Activated effector memory CD4-positive, alpha-beta T cell treated with anti-CD3 and anti-CD28 coated beads, Interleukin-2, amount 50 U/mL, for 16 hours (primary cell): ENCODE measurements at regions not wholly inside any gene's neighbourhood (a gene's known extent, or its start where the extent isn't known, plus 50 kb on each side); places are given as distances from the start of the nearest gene placed in this dataset.

Source experiments
- DNase-seq: peaks from one replicate; pipeline ENCODE4 v3.0.0-alpha.2; 2020

DNA sequence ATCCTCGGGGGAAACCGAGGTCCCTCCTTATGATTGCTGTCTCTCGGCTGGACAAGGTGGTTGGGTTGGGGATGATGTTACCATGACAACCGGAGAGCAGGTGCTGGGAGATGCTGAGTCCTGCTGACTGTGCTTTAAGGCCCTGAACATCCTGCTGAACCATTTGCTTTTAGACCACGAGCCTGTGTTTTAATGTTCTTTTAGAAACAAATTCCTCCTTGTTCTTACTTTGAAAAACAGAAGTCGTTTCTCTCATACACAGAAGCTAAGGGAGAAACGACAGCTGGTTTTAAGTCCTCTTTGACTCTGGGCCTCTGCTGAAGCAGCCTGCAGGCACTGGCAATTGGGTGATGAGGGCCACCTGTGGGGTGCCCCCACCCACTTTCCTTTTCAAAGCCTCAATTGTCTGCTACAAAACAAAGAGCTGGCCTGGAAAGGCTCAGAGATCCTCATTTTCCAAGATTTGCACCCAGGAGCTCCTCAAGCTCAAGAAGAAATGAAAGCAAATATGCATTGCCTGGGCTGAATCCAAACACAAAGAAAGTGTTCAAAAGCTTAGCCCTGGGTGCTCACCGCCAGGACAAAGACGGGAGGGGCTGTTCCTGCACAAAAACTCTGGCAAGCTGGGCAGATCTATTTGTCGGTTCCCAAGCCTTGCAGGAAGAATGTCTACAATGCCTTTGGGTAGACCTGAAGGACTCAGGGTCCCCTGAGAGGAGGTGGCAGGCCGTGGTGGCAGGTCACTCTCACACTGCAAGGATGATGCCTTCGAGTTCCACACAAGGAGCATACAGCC lies 90.0 kb upstream of the CLMN start:
- no peak for DNase-seq

DNA sequence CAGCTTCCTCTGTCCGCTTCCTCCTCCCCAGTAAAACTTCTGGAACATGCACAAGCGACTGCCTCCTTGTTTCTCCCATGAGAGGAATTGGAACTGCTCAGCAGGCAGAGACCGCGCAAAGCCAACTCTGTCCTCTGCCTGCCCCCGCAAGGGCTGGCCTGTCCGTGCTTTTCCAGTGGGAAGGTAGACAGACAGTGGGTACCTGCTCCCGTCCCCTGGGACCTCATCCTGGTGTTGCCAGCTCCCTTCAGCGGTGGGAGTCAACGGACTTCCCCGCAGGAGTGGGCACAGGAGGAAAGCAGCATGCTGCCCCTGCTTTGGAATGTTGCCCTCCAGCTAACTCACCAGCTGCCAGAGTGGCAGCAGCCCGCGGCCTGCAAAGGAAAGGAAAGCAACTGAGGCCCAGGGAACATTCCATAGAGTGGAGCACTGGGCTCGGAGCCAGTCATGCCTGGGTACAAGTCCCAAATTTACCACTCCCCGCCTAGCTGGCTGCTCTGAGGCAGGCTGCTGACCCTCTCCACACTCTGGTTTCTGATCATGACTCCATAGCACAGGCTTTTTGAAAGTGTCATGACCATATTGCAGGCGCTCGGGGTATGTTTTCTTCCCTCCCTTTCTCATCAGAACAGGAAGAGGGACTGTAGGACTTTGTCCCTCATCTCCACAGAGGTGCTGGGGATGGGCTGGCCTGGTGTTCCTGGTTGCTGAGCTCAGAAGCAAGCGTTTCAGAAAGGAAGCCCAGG lies 89.2 kb upstream of the CLMN start:
- no peak for DNase-seq

DNA sequence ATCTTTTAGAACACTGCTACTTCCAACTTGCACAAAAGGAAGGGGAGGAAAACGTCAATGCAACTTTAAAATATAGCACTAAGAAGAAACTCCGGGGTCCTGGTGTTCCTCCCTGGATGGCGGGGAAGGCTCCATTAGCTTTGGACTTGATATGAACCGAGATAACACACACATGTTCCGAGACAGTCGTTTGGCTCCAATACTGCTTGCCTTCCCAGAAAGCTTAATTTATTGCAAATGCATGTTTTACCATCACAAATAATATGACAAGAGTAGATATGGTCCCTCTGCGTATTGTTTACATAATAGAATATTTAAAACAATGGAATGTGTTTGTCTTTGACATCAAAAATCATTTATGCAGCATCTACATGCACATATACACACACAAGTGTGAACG lies 87.6 kb upstream of the CLMN start:
- no peak for DNase-seq

GRCh38 chr14:95406756-95407277 lies 87.1 kb upstream of the CLMN start:
- no peak for DNase-seq

- DNase-seq = no peak
Measured at GRCh38 chr14:95404583-95404982, 84.9 kb upstream of the CLMN start.

- no peak for DNase-seq
Measured at GRCh38 chr14:95402578-95402977, 82.9 kb upstream of the CLMN start.

GRCh38 chr14:95402176-95402575 lies 82.5 kb upstream of the CLMN start:
- DNase-seq = no peak

DNA sequence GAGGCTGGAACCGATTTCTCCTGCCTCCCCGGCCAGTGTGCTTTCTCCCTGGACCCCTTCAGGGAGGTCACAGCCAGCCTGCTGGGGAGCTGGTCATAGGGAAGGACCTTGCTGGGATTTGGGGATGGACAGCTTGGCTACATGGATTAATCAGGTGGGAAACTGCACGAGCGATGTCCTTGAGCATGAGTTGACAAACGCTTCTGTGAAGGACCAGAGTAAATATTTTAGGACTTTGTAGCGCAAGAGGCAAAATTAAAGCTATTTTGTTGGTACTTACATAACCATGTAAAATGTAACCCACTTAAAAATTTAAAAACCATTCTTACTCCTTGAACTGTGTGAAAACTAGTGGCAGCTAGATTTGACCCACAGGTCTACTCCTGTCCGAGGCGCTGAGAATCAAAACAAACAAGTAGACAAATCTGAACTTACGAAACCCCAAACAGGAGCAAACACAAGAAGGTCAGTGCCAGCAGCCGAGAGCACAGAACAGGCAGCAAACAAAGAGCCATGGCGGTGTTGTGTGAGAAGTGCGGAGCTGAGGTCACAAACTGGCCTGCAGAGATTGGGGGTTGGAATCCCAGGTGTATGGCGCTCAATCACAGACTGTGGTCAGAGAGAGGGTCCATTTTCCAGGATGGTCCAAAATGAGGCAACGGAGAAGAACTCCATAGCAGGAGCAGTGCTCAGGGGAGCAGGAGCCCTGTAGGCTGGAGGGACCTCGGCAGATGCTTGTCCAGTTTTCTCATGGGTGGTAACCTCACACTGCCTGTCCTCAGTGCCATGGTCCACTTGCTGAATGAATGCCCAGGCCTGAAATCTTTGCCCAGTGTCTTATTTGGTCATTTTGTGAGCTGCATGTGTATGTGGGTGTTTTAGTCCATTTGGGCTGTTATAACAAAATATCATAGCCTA lies 79.2 kb upstream of the CLMN start:
- no peak for DNase-seq

DNA sequence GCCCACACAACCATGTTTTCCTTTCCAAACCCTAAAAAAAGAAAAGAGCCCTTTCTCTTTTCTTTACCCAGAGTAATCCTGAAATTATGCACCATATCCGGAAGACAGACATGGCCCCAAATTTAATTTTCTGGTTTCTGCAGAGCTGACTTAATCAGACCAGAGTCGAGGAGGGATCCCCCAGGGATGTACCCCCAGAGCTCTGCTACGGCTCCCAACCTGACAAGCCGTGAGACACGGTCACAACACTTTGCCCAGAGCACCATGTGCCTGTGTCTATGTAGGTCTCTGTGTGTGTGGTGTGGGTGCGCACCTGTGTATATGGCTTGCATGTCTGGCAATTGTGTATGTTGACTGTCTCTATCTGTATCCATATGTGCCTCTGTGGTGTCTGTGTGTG lies 77.6 kb upstream of the CLMN start:
- DNase-seq = no peak

DNA sequence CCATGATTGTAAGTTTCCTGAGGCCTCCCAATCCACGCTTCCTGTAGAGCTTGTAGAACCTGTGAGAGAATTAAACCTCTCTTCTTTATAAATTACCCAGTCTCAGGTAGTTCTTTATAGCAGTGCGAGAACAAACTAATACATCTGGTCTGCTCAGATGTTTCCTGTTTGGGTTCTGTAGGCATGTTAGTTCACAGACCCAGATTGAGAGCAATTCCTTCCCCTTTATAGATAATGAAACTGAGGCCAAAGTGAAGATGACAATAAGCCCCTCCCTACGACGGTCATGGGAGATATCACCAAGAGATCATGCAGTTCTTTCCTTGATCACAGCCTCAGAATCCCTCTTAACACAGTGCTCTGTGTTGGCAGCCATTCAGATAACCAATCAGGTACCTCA lies 76.5 kb upstream of the CLMN start:
- no peak for DNase-seq

GRCh38 chr14:95395098-95395737 lies 75.5 kb upstream of the CLMN start:
- DNase-seq = no peak

GRCh38 chr14:95394297-95395097 lies 74.8 kb upstream of the CLMN start:
- DNase-seq = no peak

DNA sequence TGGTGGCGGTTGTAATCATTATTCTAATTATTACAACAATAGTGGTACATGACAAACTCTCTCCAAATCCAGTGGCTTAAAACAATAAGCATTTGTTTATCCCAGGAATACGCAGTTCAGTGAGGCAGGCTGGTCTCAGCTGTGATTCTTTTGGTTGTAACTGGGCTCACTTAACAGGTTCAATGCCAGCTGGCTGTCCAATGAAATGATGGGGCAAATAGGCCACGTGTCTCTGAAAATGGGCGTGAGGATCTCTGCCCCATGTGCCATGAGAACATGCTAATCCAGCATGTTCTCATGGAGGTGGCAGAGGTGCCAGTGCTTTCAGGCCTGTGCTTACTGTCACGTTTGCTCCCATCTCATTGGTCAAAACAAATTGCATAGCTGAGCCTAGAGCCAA lies 73.1 kb upstream of the CLMN start:
- DNase-seq = no peak

DNA sequence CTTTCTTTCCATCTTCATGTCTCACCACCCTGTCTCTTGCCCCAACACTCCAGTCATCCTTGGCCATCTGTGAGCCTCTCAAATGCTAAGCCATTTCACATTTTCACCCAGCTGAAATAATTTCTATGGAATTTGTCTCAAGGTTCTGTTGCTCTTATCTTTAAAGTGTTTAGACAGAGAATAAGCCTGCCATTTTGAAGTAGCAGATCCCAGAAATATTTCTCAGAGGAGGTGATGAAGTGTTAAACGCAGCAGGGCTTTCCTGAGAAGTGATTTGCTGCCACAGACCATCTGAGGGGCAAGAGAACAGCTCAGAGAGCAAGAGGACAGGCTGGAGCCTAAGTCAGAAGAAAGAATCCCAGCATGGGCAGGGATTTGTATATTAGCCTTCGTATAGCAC lies 71.6 kb upstream of the CLMN start:
- no peak for DNase-seq

GRCh38 chr14:95389471-95390011 lies 69.8 kb upstream of the CLMN start:
- DNase-seq = no peak

- no peak for DNase-seq
Measured at GRCh38 chr14:95388699-95389098, 69.0 kb upstream of the CLMN start.

GRCh38 chr14:95387826-95388445 lies 68.2 kb upstream of the CLMN start:
- no peak for DNase-seq

GRCh38 chr14:95386536-95387095 lies 66.9 kb upstream of the CLMN start:
- DNase-seq = no peak

DNA sequence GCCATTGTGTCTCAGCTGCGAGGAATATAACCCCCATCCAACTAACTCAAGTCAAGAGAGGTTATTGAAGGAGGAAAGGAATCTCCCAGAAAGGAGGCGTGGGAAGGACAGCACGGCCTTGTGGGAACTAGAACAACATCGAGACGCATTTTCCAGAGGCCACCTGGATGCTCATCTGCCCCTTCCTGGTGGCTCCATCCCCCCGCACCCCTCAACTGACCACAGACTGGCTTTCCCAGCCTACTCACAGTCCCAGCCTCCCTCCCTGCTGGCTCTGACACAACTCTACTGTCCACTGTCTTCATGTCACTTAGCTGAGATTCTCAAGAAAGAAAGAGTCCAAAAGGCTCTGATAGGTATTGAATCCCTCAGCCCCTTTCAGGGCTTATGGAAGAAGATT lies 66.0 kb upstream of the CLMN start:
- DNase-seq = no peak

DNA sequence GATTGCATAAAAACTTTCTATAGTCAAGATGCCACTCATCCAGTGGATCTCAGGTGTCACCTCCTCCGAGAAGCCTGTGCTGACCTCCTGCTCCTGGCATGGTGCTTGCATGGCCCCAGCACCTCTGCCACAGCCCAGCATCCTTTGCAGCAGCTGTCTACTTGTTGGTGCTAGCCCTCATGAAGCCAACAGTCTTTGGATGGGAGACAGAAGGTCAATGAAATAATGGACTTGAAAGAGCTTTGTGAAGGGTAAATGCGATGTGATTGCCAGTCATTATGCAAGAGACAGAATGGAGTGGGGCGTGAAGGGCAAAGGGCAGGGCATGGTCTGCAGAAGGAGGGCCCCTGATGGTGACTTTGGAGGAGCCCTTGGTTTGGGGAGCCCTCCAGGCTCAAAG lies 63.0 kb upstream of the CLMN start:
- no peak for DNase-seq

DNA sequence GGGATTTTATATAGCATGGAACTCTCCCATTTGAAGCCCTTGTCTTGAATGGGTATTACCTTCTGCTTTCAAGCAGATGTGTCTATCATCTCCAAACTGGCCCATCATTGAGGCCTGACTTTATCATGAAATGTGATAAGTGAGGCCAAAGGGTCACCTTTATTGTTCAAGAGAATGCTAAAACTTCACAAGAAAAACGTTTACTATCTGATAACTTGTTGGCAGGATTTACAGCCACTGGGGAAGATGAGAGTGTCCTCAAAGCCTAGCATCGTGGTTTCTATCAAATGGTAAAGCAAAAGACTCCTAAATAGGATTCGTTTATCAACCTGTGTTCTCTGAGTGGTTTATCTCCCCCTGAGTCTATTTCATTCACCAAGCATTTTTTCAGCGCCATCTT lies 62.0 kb upstream of the CLMN start:
- no peak for DNase-seq
